OCI-LY3 (cell line): ENCODE measurements at regions not wholly inside any gene's neighbourhood (a gene's known extent, or its start where the extent isn't known, plus 50 kb on each side); places are given as distances from the start of the nearest gene placed in this dataset.

Experiments
- H2AFZ ChIP-seq: fragments of 200-600, 300-600 bp; shearing (Covaris generic); 2 replicates; pipeline ENCODE4 v1.6.0; 2014; ENCODE audit warnings: antibody characterized with exemption, low read depth, low read length
- H3K27ac ChIP-seq: fragments of 200-600, 300-600 bp; sonication (generic); 2 replicates; pipeline ENCODE4 v1.5.1; 2014; ENCODE audit warnings: mild to moderate bottlenecking, low read length, moderate library complexity, mixed read lengths
- H3K27me3 ChIP-seq: fragments of 200-600, 300-600 bp; sonication (generic); 2 replicates; pipeline ENCODE4 v1.6.1; 2014; ENCODE audit warnings: low read depth, low read length, mixed read lengths
- H3K36me3 ChIP-seq: fragments of 200-600, 300-600 bp; sonication (generic); replicated peaks from 2 replicates; pipeline ENCODE3; 2014; ENCODE audit warnings: low read depth, low read length, mixed read lengths
- H3K4me1 ChIP-seq: fragments of 300-600, 200-600 bp; sonication (generic); 2 replicates; pipeline ENCODE4 v1.6.1; 2014; ENCODE audit warnings: low read length, mixed read lengths
- H3K4me2 ChIP-seq: fragments of 200-600, 300-600 bp; sonication (generic); 2 replicates; pipeline ENCODE4 v1.6.1; 2014; ENCODE audit warnings: low read length, mixed read lengths
- H3K4me3 ChIP-seq: fragments of 300-600, 200-600 bp; sonication (generic); 2 replicates; pipeline ENCODE4 v1.5.1; 2014; ENCODE audit warnings: antibody characterized with exemption, mild to moderate bottlenecking, low read length, moderate library complexity
- H3K79me2 ChIP-seq: fragments of 300-600, 200-600 bp; shearing (Covaris generic); 2 replicates; pipeline ENCODE4 v1.6.1; 2014; ENCODE audit warnings: mild to moderate bottlenecking, low read length, mixed read lengths
- H3K9ac ChIP-seq: fragments of 300-600, 200-600 bp; shearing (Covaris generic); 2 replicates; pipeline ENCODE4 v1.6.0; 2014; ENCODE audit warnings: mild to moderate bottlenecking, low read length, moderate library complexity
- H3K9me3 ChIP-seq: fragments of 200-600, 300-600 bp; shearing (Covaris generic); 2 replicates; pipeline ENCODE4 v1.6.1; 2014; ENCODE audit warnings: low read length, mixed read lengths; ENCODE audit not compliant: insufficient read depth
- H4K20me1 ChIP-seq: fragments of 200-600, 300-600 bp; sonication (generic); 2 replicates; pipeline ENCODE4 v1.6.1; 2016; ENCODE audit warnings: low read length, mixed read lengths; ENCODE audit not compliant: insufficient read depth
- EZH2phosphoT487 ChIP-seq: fragments of 200-600 bp; shearing (Covaris generic); IDR thresholded peaks from 2 replicates; pipeline ENCODE4 v1.6.1; 2018; ENCODE audit warnings: antibody characterized with exemption, mixed run types, low read depth
- TF ChIP-seq, protein P1 (sequence below): fragments of 200-600, 300-600 bp; sonication (generic); IDR thresholded peaks from 2 replicates; pipeline ENCODE4 v1.5.1; 2014; ENCODE audit warnings: antibody characterized with exemption, low read length, low read depth

DNA sequence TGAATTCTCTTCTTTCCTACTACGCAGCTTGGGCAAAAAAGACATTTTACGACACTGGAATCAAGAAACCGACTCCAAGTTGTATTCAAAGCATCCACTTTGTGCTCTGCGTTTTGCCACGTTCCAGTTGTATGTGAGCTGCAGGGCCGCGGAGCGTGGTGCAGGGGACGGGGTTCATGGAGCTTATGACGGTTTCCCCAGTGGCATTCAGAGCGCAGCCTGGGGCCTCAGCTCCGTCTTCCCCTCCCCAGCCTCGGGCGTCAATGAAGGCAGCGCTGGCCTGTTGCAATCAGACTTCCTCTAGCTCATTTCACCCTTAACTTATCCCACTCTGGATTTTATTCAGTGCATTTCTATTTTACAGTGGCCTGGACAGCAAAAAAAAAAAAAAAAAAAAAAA, 403.4 kb upstream of the KLF6 start:
- Histone ChIP-seq H3K9ac (no peak overlapping the region), H3K4me3 (no peak overlapping the region), H3K79me2 (no peaks in the 10 kb centered on the region), H3K27ac (no peak overlapping the region), H3K9me3 (no peaks in the 10 kb centered on the region), H2AFZ (no peak overlapping the region), H3K4me2 (no peak overlapping the region), H3K4me1 (no peaks in the 10 kb centered on the region), H4K20me1 (no peaks in the 10 kb centered on the region), H3K27me3 (no peaks in the 10 kb centered on the region), H3K36me3 (no peaks in the 10 kb centered on the region)
- TF ChIP-seq, protein P1, sequence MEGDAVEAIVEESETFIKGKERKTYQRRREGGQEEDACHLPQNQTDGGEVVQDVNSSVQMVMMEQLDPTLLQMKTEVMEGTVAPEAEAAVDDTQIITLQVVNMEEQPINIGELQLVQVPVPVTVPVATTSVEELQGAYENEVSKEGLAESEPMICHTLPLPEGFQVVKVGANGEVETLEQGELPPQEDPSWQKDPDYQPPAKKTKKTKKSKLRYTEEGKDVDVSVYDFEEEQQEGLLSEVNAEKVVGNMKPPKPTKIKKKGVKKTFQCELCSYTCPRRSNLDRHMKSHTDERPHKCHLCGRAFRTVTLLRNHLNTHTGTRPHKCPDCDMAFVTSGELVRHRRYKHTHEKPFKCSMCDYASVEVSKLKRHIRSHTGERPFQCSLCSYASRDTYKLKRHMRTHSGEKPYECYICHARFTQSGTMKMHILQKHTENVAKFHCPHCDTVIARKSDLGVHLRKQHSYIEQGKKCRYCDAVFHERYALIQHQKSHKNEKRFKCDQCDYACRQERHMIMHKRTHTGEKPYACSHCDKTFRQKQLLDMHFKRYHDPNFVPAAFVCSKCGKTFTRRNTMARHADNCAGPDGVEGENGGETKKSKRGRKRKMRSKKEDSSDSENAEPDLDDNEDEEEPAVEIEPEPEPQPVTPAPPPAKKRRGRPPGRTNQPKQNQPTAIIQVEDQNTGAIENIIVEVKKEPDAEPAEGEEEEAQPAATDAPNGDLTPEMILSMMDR, result no peak
- TF ChIP-seq EZH2phosphoT487, result no peak

DNA sequence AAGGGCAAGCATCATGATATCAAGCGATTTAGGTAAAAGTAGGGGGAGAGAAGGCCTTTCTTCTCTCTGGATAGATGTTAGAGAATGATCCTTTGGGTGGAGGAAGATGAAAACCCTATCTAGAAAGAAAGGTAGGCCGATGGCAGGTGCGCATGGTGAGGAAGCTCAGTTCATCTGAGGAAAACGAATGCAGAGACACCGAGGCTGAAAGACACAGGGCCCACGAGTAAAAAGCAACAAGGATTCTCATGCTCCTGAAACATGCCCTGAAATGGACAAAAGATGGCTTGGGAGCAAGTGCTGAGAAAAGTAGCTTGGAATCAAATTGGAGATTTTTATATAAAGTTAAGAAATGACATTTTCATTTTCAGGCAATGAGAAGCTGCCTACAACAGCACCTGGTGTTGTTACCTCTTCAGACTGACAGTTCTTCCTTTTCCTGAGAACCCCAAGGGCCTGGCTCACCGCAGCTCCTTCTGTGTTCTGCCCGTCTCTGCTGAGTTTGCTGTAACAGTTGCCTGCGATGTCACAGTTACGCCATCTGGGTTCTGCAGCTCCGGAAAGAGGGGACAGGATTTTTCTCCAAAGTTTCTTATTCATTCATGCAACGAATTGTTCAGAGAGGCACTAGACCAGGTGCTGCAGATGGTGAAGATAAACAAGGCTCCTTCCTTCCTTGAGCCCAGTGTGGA, 402.0 kb upstream of the KLF6 start:
- Histone ChIP-seq H3K4me1 (peaks cover 3% of the 10 kb centered on the region), H3K9me3 (no peaks in the 10 kb centered on the region), H3K9ac (no peak overlapping the region), H3K4me2 (no peak overlapping the region), H3K27ac (no peak overlapping the region), H2AFZ (no peak overlapping the region), H3K36me3 (no peaks in the 10 kb centered on the region), H3K79me2 (no peaks in the 10 kb centered on the region), H3K4me3 (no peak overlapping the region), H3K27me3 (no peaks in the 10 kb centered on the region), H4K20me1 (no peaks in the 10 kb centered on the region)
- TF ChIP-seq EZH2phosphoT487, result no peak
- TF ChIP-seq, protein P1, result no peak

DNA sequence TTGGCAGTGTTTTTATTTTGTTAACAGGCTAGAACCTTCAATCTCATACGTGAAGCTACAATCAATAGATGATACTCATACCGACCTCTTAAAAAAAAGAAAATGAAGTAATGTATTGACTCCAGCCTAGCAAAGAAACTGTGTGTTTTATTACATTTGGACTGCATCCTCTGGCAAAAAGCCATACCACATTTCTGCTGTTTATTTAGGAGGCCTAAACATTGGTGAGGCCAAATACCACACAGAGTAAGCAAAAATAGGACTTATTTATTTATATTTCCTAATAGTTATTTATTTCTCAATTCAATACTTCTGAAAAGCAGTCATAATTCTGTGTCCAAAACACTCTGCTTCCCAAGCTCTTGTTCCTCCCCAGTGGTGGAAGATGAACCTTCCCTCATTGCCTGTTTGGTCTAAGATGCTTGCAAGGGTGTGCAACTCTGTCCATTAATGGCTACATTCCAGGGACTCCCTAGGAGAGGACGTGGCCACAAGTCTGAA, 398.8 kb upstream of the KLF6 start:
- peaks cover 12% of the 10 kb centered on the region for H3K4me1 ChIP-seq
- H4K20me1 ChIP-seq, result no peaks in the 10 kb centered on the region
- no peak overlapping the region for H3K27ac ChIP-seq
- no peaks in the 10 kb centered on the region for H3K79me2 ChIP-seq
- no peak overlapping the region for H3K4me2 ChIP-seq
- no peaks in the 10 kb centered on the region for H3K9me3 ChIP-seq
- H3K27me3 ChIP-seq, result no peaks in the 10 kb centered on the region
- TF ChIP-seq, protein P1, result no peak
- TF ChIP-seq EZH2phosphoT487, result no peak
- no peak overlapping the region for H3K9ac ChIP-seq
- H3K36me3 ChIP-seq, result no peaks in the 10 kb centered on the region
- no peak overlapping the region for H3K4me3 ChIP-seq
- H2AFZ ChIP-seq, result no peak overlapping the region

DNA sequence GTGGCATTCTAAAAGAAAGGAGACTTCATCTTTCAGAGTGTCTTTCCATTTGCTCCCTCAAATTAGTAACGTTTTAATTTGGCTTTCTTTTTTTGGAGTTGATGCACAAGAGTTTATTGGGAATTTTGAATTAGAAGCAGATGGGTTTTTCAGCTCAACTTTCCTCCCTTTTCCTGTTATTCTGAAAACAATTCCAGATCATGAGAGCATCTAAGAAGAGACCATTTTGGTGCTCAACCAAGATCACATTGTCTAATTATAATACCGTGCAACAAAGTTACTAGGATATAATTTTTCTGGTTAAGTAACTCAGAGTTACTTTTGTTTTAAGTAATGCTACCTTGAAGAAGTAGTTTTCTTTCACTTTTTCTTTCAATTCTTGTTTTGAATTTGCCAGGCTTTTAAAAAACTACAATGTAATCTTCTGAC, 396.6 kb upstream of the KLF6 start:
- no peak for TF ChIP-seq EZH2phosphoT487
- TF ChIP-seq, protein P1, result no peak
- H3K4me3 ChIP-seq, result no peak overlapping the region
- no peaks in the 10 kb centered on the region for H3K79me2 ChIP-seq
- H3K27ac ChIP-seq, result no peak overlapping the region
- H3K36me3 ChIP-seq, result no peaks in the 10 kb centered on the region
- H3K4me2 ChIP-seq, result peak overlapping the region; percentile 24
- H2AFZ ChIP-seq, result no peak overlapping the region
- no peak overlapping the region for H3K9ac ChIP-seq
- no peaks in the 10 kb centered on the region for H4K20me1 ChIP-seq
- no peaks in the 10 kb centered on the region for H3K9me3 ChIP-seq
- no peaks in the 10 kb centered on the region for H3K27me3 ChIP-seq
- H3K4me1 ChIP-seq, result peaks cover 17% of the 10 kb centered on the region
